HG03159 (cell line): ENCODE measurements at regions not wholly inside any gene's neighbourhood (a gene's known extent, or its start where the extent isn't known, plus 50 kb on each side); places are given as distances from the start of the nearest gene placed in this dataset.
"Not testable (repeated sequence)": the region's sequence is repeated elsewhere in the genome, so short reads cannot be mapped to it uniquely, and the experiment has no call there.

Source experiments
- ATAC-seq: cut with Tn5 transposase; IDR thresholded peaks from one replicate; pipeline ENCODE4 v1.9.1; 2021; ENCODE audit warnings: mild to moderate bottlenecking, moderate library complexity; ENCODE audit not compliant: unreplicated experiment

DNA sequence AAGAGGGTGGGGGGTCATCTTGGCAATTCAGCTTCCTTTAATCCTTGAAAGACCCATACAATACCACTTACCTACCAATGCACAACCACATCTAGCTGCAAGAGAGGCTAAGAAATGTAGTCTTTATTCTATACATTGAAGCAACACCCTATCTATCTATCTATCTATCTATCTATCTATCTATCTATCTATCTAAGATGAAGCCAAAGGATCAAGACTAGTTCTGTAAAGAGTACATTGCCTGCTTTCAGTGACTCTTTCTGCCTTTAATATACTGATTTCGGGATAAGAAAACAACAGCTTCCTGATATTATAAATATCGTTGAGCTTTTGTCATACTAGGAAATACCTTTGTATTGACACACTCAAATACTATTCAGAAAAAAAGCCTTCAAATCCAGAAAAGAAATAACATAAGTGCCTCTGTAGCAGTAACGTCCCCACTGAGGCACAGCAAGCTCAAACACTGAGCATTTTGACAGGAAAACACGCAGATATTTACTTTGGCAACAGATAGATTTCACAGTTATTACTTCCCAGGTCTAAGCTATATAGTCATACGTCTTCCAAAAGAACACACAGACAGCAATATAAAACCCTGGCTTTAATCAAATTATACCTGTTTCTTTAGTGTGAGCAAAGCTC is 139.4 kb upstream of the SERTAD2 start:
- ATAC-seq = no peak

GRCh38 chr2:64793701-64794100 is 140.0 kb upstream of the SERTAD2 start:
- peak; percentile 46 for ATAC-seq

GRCh38 chr2:64794426-64794995 is 140.8 kb upstream of the SERTAD2 start:
- ATAC-seq = no peak

- ATAC-seq = no peak
These were observed 141.4 kb upstream of the SERTAD2 start for GRCh38 chr2:64795024-64795592.

- no peak for ATAC-seq
These were observed 143.2 kb upstream of the SERTAD2 start for GRCh38 chr2:64796926-64797325.

DNA sequence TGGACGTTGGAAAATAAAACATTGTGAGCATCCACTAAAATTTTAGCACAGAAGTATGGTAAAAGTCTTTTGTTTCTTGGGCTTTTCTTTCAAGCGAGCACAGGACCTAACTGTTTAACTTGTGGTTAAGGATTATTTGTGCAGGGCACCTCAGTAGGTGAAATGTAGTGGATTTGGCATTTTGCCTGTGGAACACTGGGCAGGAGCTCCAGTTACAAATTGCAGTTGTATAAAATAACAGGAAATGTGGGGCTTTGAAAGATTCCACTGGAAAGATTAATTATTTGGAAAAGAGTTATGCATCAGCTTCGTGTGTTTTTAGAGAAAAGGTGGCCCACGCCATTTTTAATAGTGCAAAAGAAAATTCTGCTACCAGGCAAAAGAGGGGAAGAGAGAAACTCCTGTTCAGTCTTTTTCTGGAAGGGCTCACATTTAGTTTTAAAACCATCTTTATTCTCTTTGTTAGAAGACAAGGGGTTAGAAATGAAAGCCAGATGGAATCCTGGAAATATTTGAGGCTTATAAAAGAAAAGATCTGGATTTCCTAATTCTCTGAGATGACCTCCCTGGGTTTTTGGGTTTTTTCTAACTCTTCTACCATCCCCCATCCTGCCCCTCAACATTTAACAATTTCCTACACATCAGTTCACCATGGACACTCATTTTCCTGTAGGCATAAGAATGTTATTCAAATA is 144.3 kb upstream of the SERTAD2 start:
- ATAC-seq = no peak

GRCh38 chr2:64799592-64800252 is 146.0 kb upstream of the SERTAD2 start:
- ATAC-seq = no peak

DNA sequence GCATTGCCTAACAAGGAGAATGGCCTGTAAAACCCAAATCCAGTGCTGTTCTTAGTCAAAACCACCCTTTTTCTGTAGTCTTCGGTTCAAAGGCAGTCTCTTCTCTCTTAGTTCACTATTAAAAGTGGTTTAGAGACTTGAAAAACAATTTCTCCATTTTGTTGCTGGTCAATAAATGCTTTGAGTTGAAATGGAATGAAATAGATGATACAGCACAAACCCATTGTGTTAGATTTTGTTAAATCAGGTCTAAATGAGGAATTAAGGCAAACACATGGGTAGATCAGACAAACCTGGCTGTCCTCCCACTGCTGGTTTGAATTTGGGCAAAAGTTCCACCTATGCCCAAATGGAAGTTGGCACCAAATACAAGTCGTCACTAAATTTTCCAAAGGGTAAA is 150.1 kb upstream of the SERTAD2 start:
- no peak for ATAC-seq

DNA sequence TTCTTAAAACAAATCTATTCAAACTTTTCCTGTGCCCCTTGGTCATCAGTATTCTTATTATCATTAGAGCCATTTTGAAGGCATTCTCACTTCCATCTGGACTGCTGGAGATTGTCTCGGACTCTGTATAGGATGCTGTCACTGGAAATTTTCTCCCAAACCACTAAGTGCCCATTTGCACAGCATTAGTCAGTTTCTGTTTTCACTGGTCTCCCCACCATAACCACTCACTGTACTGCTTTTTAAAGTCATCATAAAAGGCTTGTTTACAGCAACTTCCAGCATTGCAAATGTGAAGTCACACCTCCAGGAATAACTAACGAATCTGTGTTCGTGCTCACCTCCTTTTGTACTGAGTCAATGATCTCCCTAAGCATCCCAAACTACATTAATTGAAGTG is 150.9 kb upstream of the SERTAD2 start:
- ATAC-seq = no peak

GRCh38 chr2:64807417-64807816 is 153.7 kb upstream of the SERTAD2 start:
- peak; percentile 67 for ATAC-seq

GRCh38 chr2:64808092-64808491 is 154.4 kb upstream of the SERTAD2 start:
- ATAC-seq = no peak

DNA sequence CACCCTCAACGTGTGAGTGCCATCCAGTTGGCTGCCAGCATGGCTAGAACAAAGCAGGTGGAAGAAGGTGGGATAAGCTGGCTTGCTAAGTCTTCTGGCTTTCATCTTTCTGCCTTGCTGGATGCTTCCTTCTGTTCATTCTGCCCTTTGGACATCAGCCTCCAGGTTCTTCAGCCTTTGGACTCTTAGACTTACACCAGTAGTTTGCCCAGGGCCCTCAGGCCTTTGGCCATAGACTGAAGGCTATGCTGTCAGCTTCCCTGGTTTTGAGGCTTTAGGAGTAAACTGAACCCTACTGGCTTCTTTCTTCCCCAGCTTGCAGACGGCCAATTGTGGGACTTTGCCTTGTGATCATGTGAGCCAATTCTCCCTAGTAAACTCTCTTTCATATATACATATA is 155.0 kb upstream of the SERTAD2 start:
- ATAC-seq = no peak

GRCh38 chr2:64809216-64809615 is 155.5 kb upstream of the SERTAD2 start:
- no peak for ATAC-seq

- ATAC-seq = no peak
These were observed 158.6 kb upstream of the SERTAD2 start for GRCh38 chr2:64812285-64812684.

DNA sequence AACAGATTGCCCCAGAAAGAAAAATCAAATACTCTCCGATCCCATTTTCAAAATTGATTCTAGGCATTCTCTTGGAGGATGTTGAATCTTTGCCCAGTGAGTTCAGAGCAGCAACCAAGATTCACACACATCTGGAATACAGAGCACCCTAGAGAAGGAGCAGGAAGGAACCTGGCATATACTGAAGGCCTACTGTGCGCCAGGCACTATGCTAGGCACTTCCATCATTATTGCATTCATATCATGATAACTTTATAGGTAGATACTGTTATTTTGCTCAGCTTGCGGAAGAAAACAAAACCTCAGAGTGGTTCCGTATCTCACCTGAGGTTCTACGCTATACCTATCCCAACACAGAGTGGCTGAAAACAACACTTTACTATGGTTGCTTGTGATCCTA is 160.3 kb upstream of the SERTAD2 start:
- no peak for ATAC-seq

- ATAC-seq = not testable (repeated sequence)
These were observed 162.8 kb upstream of the SERTAD2 start for GRCh38 chr2:64816526-64816925.

GRCh38 chr2:64817453-64817852 is 163.7 kb upstream of the SERTAD2 start:
- no peak for ATAC-seq

DNA sequence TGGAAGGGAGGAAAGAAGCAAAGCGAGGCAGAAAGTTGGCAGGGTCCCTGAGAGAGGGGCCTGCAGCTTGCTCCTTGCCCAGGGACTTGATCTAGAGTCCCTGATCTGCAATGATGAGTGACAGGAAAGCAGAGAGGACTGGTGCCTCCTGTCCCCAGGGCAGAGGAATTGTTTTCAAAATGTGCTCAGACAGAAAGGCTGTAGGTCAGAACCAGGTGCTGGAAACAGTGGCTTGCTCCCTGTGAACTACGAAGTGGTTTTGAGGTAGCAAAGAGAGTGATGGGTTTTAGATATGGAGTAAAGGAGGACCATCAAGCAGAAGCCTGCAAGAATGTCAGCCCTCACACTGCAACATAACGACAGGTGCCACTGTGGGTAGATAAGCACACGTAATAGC is 164.9 kb upstream of the SERTAD2 start:
- ATAC-seq = no peak

- ATAC-seq = no peak
These were observed 165.6 kb upstream of the SERTAD2 start for GRCh38 chr2:64819361-64819760.

- peak; percentile 91 for ATAC-seq
These were observed 166.3 kb upstream of the SERTAD2 start for GRCh38 chr2:64819774-64820688.
